ENCODE measurements at regions not wholly inside any gene's neighbourhood (a gene's known extent, or its start where the extent isn't known, plus 50 kb on each side); places are given as distances from the start of the nearest gene placed in this dataset.

DNA sequence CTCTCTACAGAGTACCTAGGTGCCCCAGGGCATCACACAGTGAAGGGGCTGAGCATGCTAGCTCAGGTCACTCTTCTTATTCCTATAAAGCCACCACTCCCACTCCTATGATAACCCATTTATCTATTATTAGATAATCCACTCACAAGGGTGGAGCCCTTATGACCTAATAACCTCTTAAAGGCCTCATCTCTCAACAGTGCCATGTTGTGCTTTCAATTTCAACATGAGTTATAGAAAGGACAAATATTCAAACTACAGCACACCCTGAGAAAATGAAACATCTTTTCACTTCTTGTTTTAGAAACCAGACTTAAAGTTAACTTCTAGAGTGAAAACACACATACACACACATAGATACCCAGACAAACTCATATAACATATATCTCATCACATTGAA, 1494.9 kb upstream of the MIR17HG start:
- H3K4me1 Mint-ChIP-seq = no peaks in the 10 kb centered on the region
- no peaks in the 10 kb centered on the region for H3K27me3 Mint-ChIP-seq
- no peak for ATAC-seq (ENCODE audit: low read depth)
- intact Hi-C loops (cut with micrococcal nuclease) = no loop called here
- no peak for DNase-seq
- H3K27ac Mint-ChIP-seq = no peak overlapping the region
- no peak overlapping the region for H3K4me3 Mint-ChIP-seq
- ChIA-PET POLR2A (no interaction called here), CTCF (no interaction called here)
- H3K9me3 Mint-ChIP-seq = peaks cover 7% of the 10 kb centered on the region
- no peaks in the 10 kb centered on the region for H3K36me3 Mint-ChIP-seq (ENCODE audit: low read depth)
- TF ChIP-seq, protein P1, sequence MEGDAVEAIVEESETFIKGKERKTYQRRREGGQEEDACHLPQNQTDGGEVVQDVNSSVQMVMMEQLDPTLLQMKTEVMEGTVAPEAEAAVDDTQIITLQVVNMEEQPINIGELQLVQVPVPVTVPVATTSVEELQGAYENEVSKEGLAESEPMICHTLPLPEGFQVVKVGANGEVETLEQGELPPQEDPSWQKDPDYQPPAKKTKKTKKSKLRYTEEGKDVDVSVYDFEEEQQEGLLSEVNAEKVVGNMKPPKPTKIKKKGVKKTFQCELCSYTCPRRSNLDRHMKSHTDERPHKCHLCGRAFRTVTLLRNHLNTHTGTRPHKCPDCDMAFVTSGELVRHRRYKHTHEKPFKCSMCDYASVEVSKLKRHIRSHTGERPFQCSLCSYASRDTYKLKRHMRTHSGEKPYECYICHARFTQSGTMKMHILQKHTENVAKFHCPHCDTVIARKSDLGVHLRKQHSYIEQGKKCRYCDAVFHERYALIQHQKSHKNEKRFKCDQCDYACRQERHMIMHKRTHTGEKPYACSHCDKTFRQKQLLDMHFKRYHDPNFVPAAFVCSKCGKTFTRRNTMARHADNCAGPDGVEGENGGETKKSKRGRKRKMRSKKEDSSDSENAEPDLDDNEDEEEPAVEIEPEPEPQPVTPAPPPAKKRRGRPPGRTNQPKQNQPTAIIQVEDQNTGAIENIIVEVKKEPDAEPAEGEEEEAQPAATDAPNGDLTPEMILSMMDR (IDR thresholded peaks at IDR 0.05) = no peak

DNA sequence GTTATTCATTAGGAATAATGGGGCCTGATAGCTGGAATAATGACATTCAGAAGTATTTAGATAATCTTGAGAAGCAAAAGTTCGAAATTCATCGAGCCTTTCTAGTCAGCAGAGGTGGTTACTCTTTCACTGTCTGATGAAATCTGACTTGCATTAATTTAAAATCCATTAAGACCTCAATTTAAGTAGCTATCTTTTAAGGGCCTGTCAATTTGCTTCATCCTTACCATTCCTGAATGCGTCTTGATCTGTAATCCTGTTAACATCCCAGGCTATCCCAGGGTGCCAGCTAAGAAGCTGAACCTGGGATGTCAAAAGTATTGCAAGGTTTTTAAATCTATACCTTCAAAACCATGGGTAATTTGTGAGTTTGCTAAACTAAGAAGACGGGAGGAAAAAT, 1491.0 kb upstream of the MIR17HG start:
- Mint-ChIP-seq H3K27ac (no peak overlapping the region), H3K9me3 (peaks cover 5% of the 10 kb centered on the region), H3K4me1 (no peaks in the 10 kb centered on the region), H3K4me3 (no peak overlapping the region), H3K27me3 (no peaks in the 10 kb centered on the region), H3K36me3 (ENCODE audit: low read depth) (no peaks in the 10 kb centered on the region)
- ChIA-PET CTCF (no interaction called here), POLR2A (no interaction called here)
- DNase-seq (no peak), ATAC-seq (ENCODE audit: low read depth) (no peak)
- intact Hi-C loops (cut with micrococcal nuclease) = no loop called here
- TF ChIP-seq, protein P1 (IDR thresholded peaks at IDR 0.05) = no peak

DNA sequence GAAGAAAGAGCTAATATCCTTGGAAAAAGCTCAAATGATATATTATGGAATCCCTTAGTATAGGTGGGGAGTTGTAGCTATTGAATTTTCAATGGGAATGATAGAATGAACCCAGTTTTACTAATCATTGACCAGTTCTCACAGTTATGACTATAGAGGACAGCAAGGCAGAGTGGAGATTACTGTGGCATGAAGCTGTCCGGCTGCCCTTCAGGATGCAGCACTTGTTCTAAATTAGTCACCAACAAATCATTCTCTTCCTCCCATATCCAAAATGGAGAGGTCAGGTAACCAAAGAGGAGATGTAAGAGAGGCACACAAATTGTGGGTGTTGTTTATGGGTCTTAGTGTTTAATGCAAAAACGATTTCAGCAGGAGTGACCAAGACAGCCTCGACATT, 1490.0 kb upstream of the MIR17HG start:
- TF ChIP-seq, protein P1 (IDR thresholded peaks at IDR 0.05) = no peak
- Mint-ChIP-seq H3K4me1 (no peaks in the 10 kb centered on the region), H3K27me3 (no peaks in the 10 kb centered on the region), H3K9me3 (peaks cover 6% of the 10 kb centered on the region), H3K27ac (no peak overlapping the region), H3K4me3 (no peak overlapping the region), H3K36me3 (ENCODE audit: low read depth) (no peaks in the 10 kb centered on the region)
- no peak for DNase-seq
- ATAC-seq (ENCODE audit: low read depth) = no peak
- CTCF ChIA-PET = no interaction called here
- POLR2A ChIA-PET = no interaction called here
- intact Hi-C loops (cut with micrococcal nuclease) = no loop called here

DNA sequence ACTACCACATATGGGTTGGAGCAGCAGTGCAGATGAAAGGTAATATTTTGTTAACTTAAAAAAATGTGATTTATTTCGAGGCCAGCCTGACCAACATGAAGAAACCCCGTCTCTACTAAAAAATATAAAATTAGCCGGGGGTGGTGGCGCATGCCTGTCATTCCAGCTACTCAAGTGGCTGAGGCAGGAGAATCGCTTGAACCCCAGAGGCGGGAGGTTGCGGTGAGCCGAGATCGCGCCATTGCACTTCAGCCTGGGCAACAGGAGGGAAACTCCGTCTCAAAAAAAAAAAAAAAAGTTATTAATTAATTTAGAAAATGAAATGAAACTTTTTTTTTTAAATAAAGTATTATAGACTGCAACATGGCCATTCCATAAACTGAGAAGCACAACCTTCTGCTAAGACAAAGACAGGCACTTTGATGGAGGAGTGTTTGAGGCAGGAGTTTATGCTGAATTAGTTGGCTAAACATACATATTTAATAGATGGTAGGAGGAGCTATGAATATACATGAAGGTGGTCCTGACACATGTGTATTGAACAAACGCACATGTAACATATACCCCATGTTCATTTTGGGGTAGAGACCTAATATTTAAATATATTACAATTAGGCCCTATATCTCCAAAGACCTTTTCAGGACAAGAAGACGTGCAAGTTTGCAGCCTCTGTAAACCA, 1485.3 kb upstream of the MIR17HG start:
- Mint-ChIP-seq H3K9me3 (peaks cover 15% of the 10 kb centered on the region), H3K4me1 (no peaks in the 10 kb centered on the region), H3K36me3 (ENCODE audit: low read depth) (no peaks in the 10 kb centered on the region), H3K27me3 (no peaks in the 10 kb centered on the region), H3K4me3 (no peak overlapping the region), H3K27ac (no peak overlapping the region)
- POLR2A ChIA-PET = no interaction called here
- intact Hi-C loops (cut with micrococcal nuclease) = no loop called here
- DNase-seq = no peak
- TF ChIP-seq, protein P1 (IDR thresholded peaks at IDR 0.05) = no peak
- CTCF ChIA-PET = no interaction called here
- no peak for ATAC-seq (ENCODE audit: low read depth)

DNA sequence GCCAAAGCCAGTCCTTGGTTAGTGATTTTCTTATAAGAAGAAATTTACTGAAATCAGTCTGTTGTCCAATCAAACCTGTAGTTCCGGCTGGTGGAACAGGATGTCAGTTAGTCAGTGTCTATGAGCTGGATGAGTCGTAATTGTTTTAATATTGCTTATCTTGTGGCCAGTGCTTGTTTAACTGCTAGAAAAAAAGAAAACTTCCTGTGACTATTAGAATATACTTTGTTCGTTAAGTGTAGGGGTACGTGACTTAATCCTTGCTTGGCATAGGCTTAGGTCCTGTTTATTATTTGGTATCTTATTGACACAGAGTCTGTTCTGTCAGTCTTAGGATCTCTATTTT, 1484.8 kb upstream of the MIR17HG start:
- peaks cover 20% of the 10 kb centered on the region for H3K9me3 Mint-ChIP-seq
- no peak overlapping the region for H3K27ac Mint-ChIP-seq
- ATAC-seq (ENCODE audit: low read depth) (no peak), DNase-seq (no peak)
- intact Hi-C loops (cut with micrococcal nuclease) = no loop called here
- no peak overlapping the region for H3K4me3 Mint-ChIP-seq
- TF ChIP-seq, protein P1 (IDR thresholded peaks at IDR 0.05) = no peak
- H3K36me3 Mint-ChIP-seq (ENCODE audit: low read depth) = no peaks in the 10 kb centered on the region
- ChIA-PET POLR2A (no interaction called here), CTCF (no interaction called here)
- H3K27me3 Mint-ChIP-seq = no peaks in the 10 kb centered on the region
- no peaks in the 10 kb centered on the region for H3K4me1 Mint-ChIP-seq
